ENCODE measurements at regions not wholly inside any gene's neighbourhood (a gene's known extent, or its start where the extent isn't known, plus 50 kb on each side); places are given as distances from the start of the nearest gene placed in this dataset.
A peak's percentile ranks its signal among the peaks of the same experiment; 100 is the strongest.

- Mint-ChIP-seq H3K36me3 (no peaks in the 10 kb centered on the region), H3K4me1 (ENCODE audit: low read depth) (no peaks in the 10 kb centered on the region), H3K4me3 (no peak overlapping the region), H3K27ac (no peak overlapping the region), H3K9me3 (ENCODE audit: low read depth) (no peaks in the 10 kb centered on the region), H3K27me3 (no peaks in the 10 kb centered on the region)
Measured at GRCh38 chr4:71136071-71136470, 142.6 kb downstream of the DCK start.

DNA sequence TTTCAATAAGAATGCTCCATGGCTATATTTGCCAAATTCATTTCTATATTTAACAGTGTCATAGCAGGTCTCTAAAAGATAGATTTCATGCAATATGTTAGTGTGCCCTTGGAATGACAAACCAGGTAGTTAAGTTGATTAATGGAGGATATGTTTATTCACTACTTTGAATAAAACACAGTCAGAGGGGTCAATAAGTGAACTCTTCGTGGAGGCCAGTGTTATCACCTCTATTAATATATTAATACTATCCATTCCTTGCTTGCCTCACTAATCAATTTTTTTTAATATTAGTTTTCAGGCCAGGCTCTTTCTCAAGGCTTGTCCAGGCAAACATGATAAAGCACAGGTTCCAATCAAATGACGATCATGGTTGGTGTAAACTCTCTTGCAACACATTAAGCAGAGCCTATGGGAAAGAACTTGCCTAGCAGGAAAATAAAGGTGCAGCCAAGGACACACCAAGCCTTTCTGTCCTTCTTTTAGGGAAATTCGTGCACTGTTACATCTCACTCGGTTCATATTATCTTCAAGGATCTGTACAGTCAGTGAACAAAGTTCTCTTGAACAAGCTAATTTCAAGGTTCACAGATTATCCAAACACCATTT is 144.7 kb downstream of the DCK start:
- no peaks in the 10 kb centered on the region for H3K27me3 Mint-ChIP-seq
- no peaks in the 10 kb centered on the region for H3K4me1 Mint-ChIP-seq (ENCODE audit: low read depth)
- no peak overlapping the region for H3K27ac Mint-ChIP-seq
- H3K4me3 Mint-ChIP-seq: no peak overlapping the region
- H3K36me3 Mint-ChIP-seq: no peaks in the 10 kb centered on the region
- H3K9me3 Mint-ChIP-seq (ENCODE audit: low read depth): no peaks in the 10 kb centered on the region

- H3K36me3 Mint-ChIP-seq: no peaks in the 10 kb centered on the region
- H3K4me1 Mint-ChIP-seq (ENCODE audit: low read depth): no peaks in the 10 kb centered on the region
- no peak overlapping the region for H3K27ac Mint-ChIP-seq
Measured at GRCh38 chr4:71140563-71140962, 147.1 kb downstream of the DCK start.

DNA sequence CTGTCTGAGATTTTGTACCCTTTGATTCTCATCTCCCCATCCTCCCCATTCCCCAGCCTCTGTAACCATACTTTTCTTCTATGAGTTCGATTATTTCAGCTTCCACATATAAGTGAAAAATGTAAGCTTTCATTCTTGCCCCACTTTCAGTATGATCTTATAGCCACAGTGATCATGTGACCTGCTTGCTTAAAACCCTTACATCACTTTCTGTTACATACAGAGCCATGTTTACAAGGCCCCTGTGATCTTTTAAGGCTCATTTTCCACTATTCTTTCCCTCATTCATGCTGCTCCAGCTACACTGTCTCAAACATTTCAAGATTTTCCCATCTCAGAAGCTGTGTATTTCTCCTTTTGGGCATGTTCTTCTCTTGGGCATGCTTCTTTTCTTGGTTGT is 147.7 kb downstream of the DCK start:
- Mint-ChIP-seq H3K27ac (no peak overlapping the region), H3K9me3 (ENCODE audit: low read depth) (no peaks in the 10 kb centered on the region), H3K36me3 (no peaks in the 10 kb centered on the region), H3K27me3 (no peaks in the 10 kb centered on the region), H3K4me3 (no peak overlapping the region), H3K4me1 (ENCODE audit: low read depth) (no peaks in the 10 kb centered on the region)

More at GRCh38 chr4:71140563-71140962, 147.1 kb downstream of the DCK start:
- no peaks in the 10 kb centered on the region for H3K27me3 Mint-ChIP-seq
- no peaks in the 10 kb centered on the region for H3K9me3 Mint-ChIP-seq (ENCODE audit: low read depth)
- H3K4me3 Mint-ChIP-seq: no peak overlapping the region

GRCh38 chr4:71147261-71147660 is 153.8 kb downstream of the DCK start:
- Mint-ChIP-seq H3K27me3 (peaks cover 2% of the 10 kb centered on the region), H3K4me1 (ENCODE audit: low read depth) (no peaks in the 10 kb centered on the region), H3K36me3 (peaks cover 6% of the 10 kb centered on the region), H3K27ac (no peak overlapping the region), H3K4me3 (no peak overlapping the region), H3K9me3 (ENCODE audit: low read depth) (peaks cover 3% of the 10 kb centered on the region)

DNA sequence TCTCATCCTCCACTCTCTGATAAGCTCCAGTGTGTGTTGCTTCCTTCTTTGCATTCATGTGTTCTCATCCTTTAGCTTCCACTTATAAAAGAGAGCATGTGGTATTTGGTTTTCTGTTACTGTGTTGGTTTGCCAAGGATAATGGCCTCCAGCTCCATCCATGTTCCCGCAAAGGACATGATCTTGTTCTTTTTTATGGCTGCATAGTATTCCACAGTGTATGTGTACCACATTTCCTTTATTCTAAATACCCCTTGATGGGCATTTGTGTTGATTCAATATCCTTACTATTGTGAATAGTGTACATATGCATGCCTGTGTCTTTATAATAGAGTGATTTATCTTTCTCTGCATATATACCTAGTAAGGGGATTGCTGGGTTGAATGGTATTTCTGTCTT is 155.1 kb downstream of the DCK start:
- peaks cover 2% of the 10 kb centered on the region for H3K27me3 Mint-ChIP-seq
- H3K36me3 Mint-ChIP-seq: peaks cover 6% of the 10 kb centered on the region
- no peak overlapping the region for H3K4me3 Mint-ChIP-seq
- peaks cover 3% of the 10 kb centered on the region for H3K9me3 Mint-ChIP-seq (ENCODE audit: low read depth)
- no peak overlapping the region for H3K27ac Mint-ChIP-seq
- no peaks in the 10 kb centered on the region for H3K4me1 Mint-ChIP-seq (ENCODE audit: low read depth)

GRCh38 chr4:71151054-71151453 is 157.6 kb downstream of the DCK start:
- peaks cover 6% of the 10 kb centered on the region for H3K36me3 Mint-ChIP-seq
- H3K9me3 Mint-ChIP-seq (ENCODE audit: low read depth): peaks cover 3% of the 10 kb centered on the region
- peaks cover 5% of the 10 kb centered on the region for H3K27me3 Mint-ChIP-seq
- H3K4me3 Mint-ChIP-seq: no peak overlapping the region
- no peak overlapping the region for H3K27ac Mint-ChIP-seq
- H3K4me1 Mint-ChIP-seq (ENCODE audit: low read depth): no peaks in the 10 kb centered on the region

DNA sequence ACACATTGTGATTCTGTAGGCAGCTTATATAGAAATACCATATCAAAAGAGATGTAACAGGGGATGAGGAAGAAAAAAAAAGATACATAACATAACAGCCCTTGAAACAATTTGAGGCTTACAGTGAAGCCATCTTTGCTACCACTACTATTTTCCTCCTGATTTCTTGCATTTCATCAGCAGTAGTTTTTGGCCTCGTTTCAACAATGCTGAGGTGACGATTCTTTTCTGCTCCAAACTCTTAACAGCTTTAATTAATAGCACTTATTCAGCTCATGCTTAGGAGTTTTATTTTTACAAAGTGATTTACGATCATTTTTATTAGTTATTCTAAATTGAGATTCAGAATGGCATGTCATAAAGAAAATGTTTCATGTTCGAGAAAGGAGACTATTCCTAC is 163.2 kb downstream of the DCK start:
- no peaks in the 10 kb centered on the region for H3K9me3 Mint-ChIP-seq (ENCODE audit: low read depth)
- H3K27ac Mint-ChIP-seq: no peak overlapping the region
- peaks cover 11% of the 10 kb centered on the region for H3K27me3 Mint-ChIP-seq
- H3K4me3 Mint-ChIP-seq: no peak overlapping the region
- no peaks in the 10 kb centered on the region for H3K36me3 Mint-ChIP-seq
- H3K4me1 Mint-ChIP-seq (ENCODE audit: low read depth): no peaks in the 10 kb centered on the region

GRCh38 chr4:71162386-71162785 is 168.9 kb downstream of the DCK start:
- no peak overlapping the region for H3K27ac Mint-ChIP-seq
- peaks cover 8% of the 10 kb centered on the region for H3K27me3 Mint-ChIP-seq
- H3K4me1 Mint-ChIP-seq (ENCODE audit: low read depth): no peaks in the 10 kb centered on the region
- H3K4me3 Mint-ChIP-seq: no peak overlapping the region
- no peaks in the 10 kb centered on the region for H3K36me3 Mint-ChIP-seq
- no peaks in the 10 kb centered on the region for H3K9me3 Mint-ChIP-seq (ENCODE audit: low read depth)

DNA sequence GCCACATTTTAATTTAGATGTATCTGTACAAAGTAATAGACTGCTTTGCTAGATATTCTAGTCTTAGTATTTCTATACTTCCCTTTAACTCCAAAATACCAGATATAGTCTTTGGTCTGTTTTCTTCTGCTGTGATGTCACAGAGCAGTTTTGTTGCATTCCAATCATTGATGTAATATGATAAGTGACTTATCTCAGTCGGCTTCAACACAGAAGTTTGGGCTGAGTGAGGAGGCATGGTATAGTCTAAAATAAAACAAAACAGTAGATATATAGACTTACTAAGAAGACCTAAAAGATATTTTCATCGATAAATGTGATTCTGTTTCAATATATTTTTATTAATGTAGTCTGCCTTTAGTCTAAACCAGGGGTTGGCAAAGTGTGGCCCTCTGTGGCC is 169.9 kb downstream of the DCK start:
- H3K9me3 Mint-ChIP-seq (ENCODE audit: low read depth): no peaks in the 10 kb centered on the region
- no peaks in the 10 kb centered on the region for H3K4me1 Mint-ChIP-seq (ENCODE audit: low read depth)
- H3K27ac Mint-ChIP-seq: no peak overlapping the region
- no peaks in the 10 kb centered on the region for H3K36me3 Mint-ChIP-seq
- H3K27me3 Mint-ChIP-seq: peaks cover 6% of the 10 kb centered on the region
- H3K4me3 Mint-ChIP-seq: no peak overlapping the region

- no peaks in the 10 kb centered on the region for H3K4me1 Mint-ChIP-seq (ENCODE audit: low read depth)
- H3K27me3 Mint-ChIP-seq: peaks cover 9% of the 10 kb centered on the region
- H3K27ac Mint-ChIP-seq: no peak overlapping the region
- peaks cover 2% of the 10 kb centered on the region for H3K36me3 Mint-ChIP-seq
- no peaks in the 10 kb centered on the region for H3K9me3 Mint-ChIP-seq (ENCODE audit: low read depth)
- H3K4me3 Mint-ChIP-seq: no peak overlapping the region
Measured at GRCh38 chr4:71167083-71167482, 171.7 kb upstream of the SLC4A4 start.

- Mint-ChIP-seq H3K4me3 (no peak overlapping the region), H3K27me3 (peaks cover 13% of the 10 kb centered on the region), H3K27ac (no peak overlapping the region), H3K9me3 (ENCODE audit: low read depth) (no peaks in the 10 kb centered on the region), H3K36me3 (peaks cover 2% of the 10 kb centered on the region), H3K4me1 (ENCODE audit: low read depth) (no peaks in the 10 kb centered on the region)
Measured at GRCh38 chr4:71171592-71171991, 167.2 kb upstream of the SLC4A4 start.

- no peak overlapping the region for H3K27ac Mint-ChIP-seq
- peaks cover 14% of the 10 kb centered on the region for H3K4me1 Mint-ChIP-seq (ENCODE audit: low read depth)
- H3K9me3 Mint-ChIP-seq (ENCODE audit: low read depth): no peaks in the 10 kb centered on the region
- peaks cover 20% of the 10 kb centered on the region for H3K27me3 Mint-ChIP-seq
- H3K36me3 Mint-ChIP-seq: no peaks in the 10 kb centered on the region
- H3K4me3 Mint-ChIP-seq: no peak overlapping the region
Measured at GRCh38 chr4:71181332-71181731, 157.5 kb upstream of the SLC4A4 start.

DNA sequence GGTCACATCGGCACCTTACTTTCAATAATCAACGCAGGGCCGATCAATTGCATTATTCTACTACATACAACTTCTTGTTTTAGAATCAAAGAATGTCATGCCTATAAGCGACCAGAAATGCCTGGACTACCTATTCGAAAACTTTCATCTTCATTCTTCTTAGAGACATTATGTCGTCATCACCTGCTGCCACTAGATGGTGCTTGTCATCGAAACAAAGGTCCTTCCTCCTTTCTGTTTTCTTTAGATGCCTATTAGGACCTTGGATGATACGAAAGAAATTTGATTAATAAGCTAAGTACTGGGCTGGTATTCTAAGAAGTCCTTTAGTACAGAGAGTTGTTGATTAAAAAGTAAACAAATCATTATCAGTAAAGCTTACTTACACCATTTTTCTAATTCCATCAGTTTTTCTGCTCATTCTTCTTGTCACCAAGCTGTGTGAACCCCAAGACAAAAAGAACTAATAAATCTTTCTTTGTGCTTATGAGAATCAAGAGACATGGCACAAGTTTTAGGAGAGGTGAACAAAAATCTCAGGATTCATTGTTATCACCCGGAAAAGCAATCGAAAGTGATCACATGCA is 154.5 kb upstream of the SLC4A4 start:
- Mint-ChIP-seq H3K9me3 (ENCODE audit: low read depth) (no peaks in the 10 kb centered on the region), H3K4me3 (no peak overlapping the region), H3K36me3 (no peaks in the 10 kb centered on the region), H3K27ac (no peak overlapping the region), H3K27me3 (peaks cover 29% of the 10 kb centered on the region), H3K4me1 (ENCODE audit: low read depth) (peaks cover 28% of the 10 kb centered on the region)

- peaks cover 35% of the 10 kb centered on the region for H3K27me3 Mint-ChIP-seq
- no peak overlapping the region for H3K27ac Mint-ChIP-seq
- H3K4me3 Mint-ChIP-seq: no peak overlapping the region
Measured at GRCh38 chr4:71185037-71185436, 153.8 kb upstream of the SLC4A4 start.

DNA sequence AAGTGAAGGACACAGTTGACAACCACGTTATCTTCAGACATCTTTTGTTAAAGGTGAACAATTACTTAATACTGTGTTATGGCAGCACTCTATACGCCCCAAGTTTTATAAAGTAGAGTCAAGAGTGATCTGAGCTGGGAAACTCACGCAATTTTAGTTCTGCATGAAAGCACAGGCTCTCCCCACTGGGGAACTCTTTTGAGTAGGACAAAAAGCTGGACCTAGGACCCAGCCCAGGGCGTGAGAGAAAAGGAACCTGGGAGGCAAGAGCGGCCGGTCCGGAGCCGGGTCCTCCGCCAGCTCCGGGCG is 152.6 kb upstream of the SLC4A4 start:
- Mint-ChIP-seq H3K27ac (no peak overlapping the region), H3K27me3 (peaks cover 44% of the 10 kb centered on the region), H3K36me3 (no peaks in the 10 kb centered on the region), H3K4me1 (ENCODE audit: low read depth) (peaks cover 28% of the 10 kb centered on the region), H3K4me3 (peak overlapping the region; percentile 88), H3K9me3 (ENCODE audit: low read depth) (no peaks in the 10 kb centered on the region)

More at GRCh38 chr4:71185037-71185436, 153.8 kb upstream of the SLC4A4 start:
- no peaks in the 10 kb centered on the region for H3K36me3 Mint-ChIP-seq
- H3K4me1 Mint-ChIP-seq (ENCODE audit: low read depth): peaks cover 28% of the 10 kb centered on the region
- no peaks in the 10 kb centered on the region for H3K9me3 Mint-ChIP-seq (ENCODE audit: low read depth)

Data from activated naive CD8-positive, alpha-beta T cell (primary cell).